GM23248 (cell line): ENCODE measurements at regions not wholly inside any gene's neighbourhood (a gene's known extent, or its start where the extent isn't known, plus 50 kb on each side); places are given as distances from the start of the nearest gene placed in this dataset.

Source experiments
- EZH2 ChIP-seq: fragments of 200-600 bp; sonication (generic); IDR thresholded peaks from 2 replicates; pipeline ENCODE4 v1.6.1; 2018; ENCODE audit warnings: antibody characterized with exemption, mild to moderate bottlenecking; ENCODE audit not compliant: insufficient read depth, poor library complexity, severe bottlenecking
- EZH2phosphoT487 ChIP-seq: fragments of 200-600 bp; sonication (generic); IDR thresholded peaks from 2 replicates; pipeline ENCODE4 v1.6.1; 2018; ENCODE audit warnings: antibody characterized with exemption, moderate library complexity, mild to moderate bottlenecking, low read depth; ENCODE audit not compliant: insufficient read depth

DNA sequence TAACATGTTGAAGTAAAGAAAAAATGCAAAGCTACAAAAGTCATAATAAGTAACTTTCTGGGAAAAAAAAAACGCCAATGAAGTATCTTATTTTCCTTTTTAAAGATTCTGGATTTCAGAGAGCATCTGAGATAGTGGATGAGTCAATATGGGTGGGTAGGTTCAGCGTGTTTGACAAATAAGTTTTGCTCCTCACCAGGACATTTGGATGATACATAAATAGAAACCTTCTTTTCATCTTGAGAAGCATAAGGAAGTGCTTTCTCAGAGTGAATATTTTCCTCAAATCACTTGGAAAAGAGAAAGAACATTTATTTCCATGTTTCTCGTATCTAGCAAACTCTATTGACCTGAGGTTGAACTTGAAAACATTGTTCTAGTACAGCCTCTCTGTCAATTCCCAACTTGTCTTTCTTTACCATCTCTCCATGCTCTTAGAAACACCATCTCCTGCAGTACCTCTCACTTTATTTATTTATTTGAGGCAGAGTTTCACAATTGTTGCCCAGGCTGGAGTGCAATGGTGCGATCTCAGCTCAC lies 463.2 kb downstream of the KLF5 start:
- no peak for TF ChIP-seq EZH2
- TF ChIP-seq EZH2phosphoT487, result no peak
